ENCODE measurements at regions not wholly inside any gene's neighbourhood (a gene's known extent, or its start where the extent isn't known, plus 50 kb on each side); places are given as distances from the start of the nearest gene placed in this dataset.

DNA sequence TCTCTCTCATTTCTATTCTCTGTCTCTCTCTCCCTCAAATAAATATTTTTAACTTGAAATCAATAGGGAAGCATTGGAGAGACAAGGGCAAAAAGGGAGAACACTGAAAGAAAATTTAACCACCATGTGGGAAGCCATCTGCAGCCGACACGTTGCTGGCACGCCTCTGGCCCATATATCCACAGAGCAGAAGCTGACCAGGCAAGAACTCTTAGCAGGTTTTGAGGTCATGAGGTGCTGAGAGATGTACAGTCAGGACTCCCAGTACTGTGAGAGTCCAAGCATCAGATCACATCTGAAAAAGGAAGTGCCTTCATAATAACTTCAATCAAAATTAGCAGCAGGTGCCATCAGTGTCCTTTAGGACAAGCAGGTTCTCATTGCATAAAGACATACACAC is 156.6 kb downstream of the AKAIN1 start:
- TF ChIP-seq, protein P1, sequence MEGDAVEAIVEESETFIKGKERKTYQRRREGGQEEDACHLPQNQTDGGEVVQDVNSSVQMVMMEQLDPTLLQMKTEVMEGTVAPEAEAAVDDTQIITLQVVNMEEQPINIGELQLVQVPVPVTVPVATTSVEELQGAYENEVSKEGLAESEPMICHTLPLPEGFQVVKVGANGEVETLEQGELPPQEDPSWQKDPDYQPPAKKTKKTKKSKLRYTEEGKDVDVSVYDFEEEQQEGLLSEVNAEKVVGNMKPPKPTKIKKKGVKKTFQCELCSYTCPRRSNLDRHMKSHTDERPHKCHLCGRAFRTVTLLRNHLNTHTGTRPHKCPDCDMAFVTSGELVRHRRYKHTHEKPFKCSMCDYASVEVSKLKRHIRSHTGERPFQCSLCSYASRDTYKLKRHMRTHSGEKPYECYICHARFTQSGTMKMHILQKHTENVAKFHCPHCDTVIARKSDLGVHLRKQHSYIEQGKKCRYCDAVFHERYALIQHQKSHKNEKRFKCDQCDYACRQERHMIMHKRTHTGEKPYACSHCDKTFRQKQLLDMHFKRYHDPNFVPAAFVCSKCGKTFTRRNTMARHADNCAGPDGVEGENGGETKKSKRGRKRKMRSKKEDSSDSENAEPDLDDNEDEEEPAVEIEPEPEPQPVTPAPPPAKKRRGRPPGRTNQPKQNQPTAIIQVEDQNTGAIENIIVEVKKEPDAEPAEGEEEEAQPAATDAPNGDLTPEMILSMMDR (IDR thresholded peaks at IDR 0.05), result no peak
- no peak for TF ChIP-seq EP300 (IDR thresholded peaks at IDR 0.05)
- TF ChIP-seq POLR2A (IDR thresholded peaks at IDR 0.05), result no peak
